Activated CD4-positive, alpha-beta T cell treated with anti-CD3 and anti-CD28 coated beads, Interleukin-2, amount 10 ng/mL, durations not matched to agents 24 days and 14 days (primary cell): ENCODE measurements at regions not wholly inside any gene's neighbourhood (a gene's known extent, or its start where the extent isn't known, plus 50 kb on each side); places are given as distances from the start of the nearest gene placed in this dataset.
"Not testable (repeated sequence)": the region's sequence is repeated elsewhere in the genome, so short reads cannot be mapped to it uniquely, and the experiment has no call there.

Source experiments
- DNase-seq: peaks from one replicate; pipeline ENCODE4 v3.0.0; 2022
- H3K27ac Mint-ChIP-seq: one replicate; pipeline ENCODE4 v1.8.0; 2022; ENCODE audit warnings: mild to moderate bottlenecking, mixed read lengths
- H3K27me3 Mint-ChIP-seq: one replicate; pipeline ENCODE4 v1.8.0; 2022; ENCODE audit warnings: mixed read lengths
- H3K36me3 Mint-ChIP-seq: one replicate; pipeline ENCODE4 v1.8.0; 2022; ENCODE audit warnings: low read depth, mild to moderate bottlenecking, mixed read lengths
- H3K4me1 Mint-ChIP-seq: one replicate; pipeline ENCODE4 v1.8.0; 2021; ENCODE audit warnings: mixed read lengths
- H3K4me3 Mint-ChIP-seq: one replicate; pipeline ENCODE4 v1.8.0; 2022; ENCODE audit warnings: mild to moderate bottlenecking, moderate library complexity, mixed read lengths
- H3K9me3 Mint-ChIP-seq: one replicate; pipeline ENCODE4 v1.8.0; 2021; ENCODE audit warnings: mixed read lengths
- intact Hi-C: fragments of 100-400 bp; cut with micrococcal nuclease; formaldehyde crosslinking; loops from one replicate; pipeline ENCODE4 v1.15.1; 2023

- no peak overlapping the region for H3K27ac Mint-ChIP-seq
- DNase-seq = no peak
- H3K4me3 Mint-ChIP-seq = no peak overlapping the region
- H3K27me3 Mint-ChIP-seq = no peaks in the 10 kb centered on the region
- no peaks in the 10 kb centered on the region for H3K9me3 Mint-ChIP-seq
- no peaks in the 10 kb centered on the region for H3K4me1 Mint-ChIP-seq
- intact Hi-C loops = no loop called here
- no peaks in the 10 kb centered on the region for H3K36me3 Mint-ChIP-seq
These were observed 218.5 kb upstream of the FGF13 start for GRCh38 chrX:138929926-138930582.

- no peak for DNase-seq
These were observed 217.4 kb upstream of the FGF13 start for GRCh38 chrX:138928737-138929459.

GRCh38 chrX:138925330-138925729, 213.8 kb upstream of the FGF13 start:
- Mint-ChIP-seq H3K27ac (no peak overlapping the region), H3K9me3 (no peaks in the 10 kb centered on the region), H3K36me3 (no peaks in the 10 kb centered on the region), H3K4me1 (no peaks in the 10 kb centered on the region), H3K27me3 (no peaks in the 10 kb centered on the region), H3K4me3 (no peak overlapping the region)
- intact Hi-C loops = no loop called here
- no peak for DNase-seq

More at GRCh38 chrX:138928737-138929459, 217.4 kb upstream of the FGF13 start:
- intact Hi-C loops = no loop called here
- no peaks in the 10 kb centered on the region for H3K27me3 Mint-ChIP-seq
- no peak overlapping the region for H3K4me3 Mint-ChIP-seq
- no peaks in the 10 kb centered on the region for H3K4me1 Mint-ChIP-seq
- no peaks in the 10 kb centered on the region for H3K36me3 Mint-ChIP-seq
- no peak overlapping the region for H3K27ac Mint-ChIP-seq
- H3K9me3 Mint-ChIP-seq = no peaks in the 10 kb centered on the region

- Mint-ChIP-seq H3K27ac (no peak overlapping the region), H3K27me3 (no peaks in the 10 kb centered on the region), H3K36me3 (no peaks in the 10 kb centered on the region), H3K9me3 (no peaks in the 10 kb centered on the region), H3K4me3 (no peak overlapping the region), H3K4me1 (no peaks in the 10 kb centered on the region)
- DNase-seq = no peak
- intact Hi-C loops = no loop called here
These were observed 212.3 kb upstream of the FGF13 start for GRCh38 chrX:138923805-138924204.

- Mint-ChIP-seq H3K4me1 (no peaks in the 10 kb centered on the region), H3K9me3 (no peaks in the 10 kb centered on the region), H3K27ac (no peak overlapping the region), H3K27me3 (no peaks in the 10 kb centered on the region), H3K4me3 (no peak overlapping the region), H3K36me3 (no peaks in the 10 kb centered on the region)
- DNase-seq = no peak
- intact Hi-C loops = no loop called here
These were observed 209.5 kb upstream of the FGF13 start for GRCh38 chrX:138921031-138921430.

GRCh38 chrX:138917781-138918180, 206.3 kb upstream of the FGF13 start:
- Mint-ChIP-seq H3K36me3 (no peaks in the 10 kb centered on the region), H3K4me3 (no peak overlapping the region), H3K27ac (no peak overlapping the region), H3K27me3 (no peaks in the 10 kb centered on the region), H3K9me3 (no peaks in the 10 kb centered on the region), H3K4me1 (no peaks in the 10 kb centered on the region)
- no peak for DNase-seq
- intact Hi-C loops = no loop called here

- Mint-ChIP-seq H3K4me3 (no peak overlapping the region), H3K4me1 (no peaks in the 10 kb centered on the region), H3K36me3 (no peaks in the 10 kb centered on the region), H3K27ac (no peak overlapping the region), H3K27me3 (no peaks in the 10 kb centered on the region), H3K9me3 (no peaks in the 10 kb centered on the region)
- intact Hi-C loops = no loop called here
- DNase-seq = no peak
These were observed 203.2 kb upstream of the FGF13 start for GRCh38 chrX:138914767-138915166.

GRCh38 chrX:138908577-138908976, 197.1 kb upstream of the FGF13 start:
- no peaks in the 10 kb centered on the region for H3K36me3 Mint-ChIP-seq
- H3K9me3 Mint-ChIP-seq = no peaks in the 10 kb centered on the region
- intact Hi-C loops = no loop called here
- H3K4me1 Mint-ChIP-seq = no peaks in the 10 kb centered on the region
- no peak overlapping the region for H3K27ac Mint-ChIP-seq
- no peaks in the 10 kb centered on the region for H3K27me3 Mint-ChIP-seq
- no peak overlapping the region for H3K4me3 Mint-ChIP-seq
- DNase-seq = no peak

GRCh38 chrX:138897621-138898492, 186.3 kb upstream of the FGF13 start:
- Mint-ChIP-seq H3K27me3 (no peaks in the 10 kb centered on the region), H3K36me3 (no peaks in the 10 kb centered on the region), H3K4me1 (no peaks in the 10 kb centered on the region), H3K4me3 (no peak overlapping the region), H3K27ac (no peak overlapping the region), H3K9me3 (no peaks in the 10 kb centered on the region)
- intact Hi-C loops = no loop called here
- DNase-seq = no peak

GRCh38 chrX:138890491-138890890, 179.0 kb upstream of the FGF13 start:
- no peak overlapping the region for H3K27ac Mint-ChIP-seq
- no peaks in the 10 kb centered on the region for H3K4me1 Mint-ChIP-seq
- no peak for DNase-seq
- H3K9me3 Mint-ChIP-seq = no peaks in the 10 kb centered on the region
- no peak overlapping the region for H3K4me3 Mint-ChIP-seq
- intact Hi-C loops = no loop called here
- no peaks in the 10 kb centered on the region for H3K27me3 Mint-ChIP-seq
- H3K36me3 Mint-ChIP-seq = no peaks in the 10 kb centered on the region

GRCh38 chrX:138889149-138889548, 177.6 kb upstream of the FGF13 start:
- no peak for DNase-seq
- Mint-ChIP-seq H3K4me3 (no peak overlapping the region), H3K4me1 (no peaks in the 10 kb centered on the region), H3K27me3 (no peaks in the 10 kb centered on the region), H3K9me3 (no peaks in the 10 kb centered on the region), H3K36me3 (no peaks in the 10 kb centered on the region), H3K27ac (no peak overlapping the region)
- intact Hi-C loops = no loop called here

GRCh38 chrX:138886769-138887168, 175.3 kb upstream of the FGF13 start:
- no peaks in the 10 kb centered on the region for H3K4me1 Mint-ChIP-seq
- H3K27me3 Mint-ChIP-seq = no peaks in the 10 kb centered on the region
- no peaks in the 10 kb centered on the region for H3K9me3 Mint-ChIP-seq
- no peaks in the 10 kb centered on the region for H3K36me3 Mint-ChIP-seq
- DNase-seq = no peak
- H3K27ac Mint-ChIP-seq = no peak overlapping the region
- H3K4me3 Mint-ChIP-seq = no peak overlapping the region
- intact Hi-C loops = no loop called here

- Mint-ChIP-seq H3K27me3 (no peaks in the 10 kb centered on the region), H3K9me3 (no peaks in the 10 kb centered on the region), H3K4me3 (no peak overlapping the region), H3K27ac (no peak overlapping the region), H3K4me1 (no peaks in the 10 kb centered on the region), H3K36me3 (no peaks in the 10 kb centered on the region)
- intact Hi-C loops = no loop called here
- DNase-seq = no peak
These were observed 174.4 kb upstream of the FGF13 start for GRCh38 chrX:138885886-138886285.

- H3K27ac Mint-ChIP-seq, H3K36me3 Mint-ChIP-seq, intact Hi-C loops, H3K27me3 Mint-ChIP-seq, DNase-seq, H3K4me1 Mint-ChIP-seq, H3K9me3 Mint-ChIP-seq, H3K4me3 Mint-ChIP-seq: not testable (repeated sequence)
These were observed 168.8 kb upstream of the FGF13 start for GRCh38 chrX:138880293-138880692.
